ENCODE measurements at regions not wholly inside any gene's neighbourhood (a gene's known extent, or its start where the extent isn't known, plus 50 kb on each side); places are given as distances from the start of the nearest gene placed in this dataset.
A peak's percentile ranks its signal among the peaks of the same experiment; 100 is the strongest.

- Mint-ChIP-seq H3K27ac (no peak overlapping the region), H3K27me3 (no peaks in the 10 kb centered on the region), H3K4me1 (ENCODE audit: low read depth) (peaks cover 72% of the 10 kb centered on the region), H3K4me3 (peak overlapping the region; percentile 8), H3K36me3 (ENCODE audit: low read depth) (peaks cover 5% of the 10 kb centered on the region), H3K9me3 (no peaks in the 10 kb centered on the region)
- DNase-seq, result no peak
These were observed 109.1 kb upstream of the BCAT1 start for GRCh38 chr12:25058012-25058411.

- H3K4me3 Mint-ChIP-seq, result peak overlapping the region; percentile 80
- DNase-seq, result no peak
- H3K4me1 Mint-ChIP-seq (ENCODE audit: low read depth), result peaks cover 75% of the 10 kb centered on the region
- H3K36me3 Mint-ChIP-seq (ENCODE audit: low read depth), result peaks cover 7% of the 10 kb centered on the region
- peak overlapping the region; percentile 84 for H3K27ac Mint-ChIP-seq
- H3K9me3 Mint-ChIP-seq, result no peaks in the 10 kb centered on the region
- no peaks in the 10 kb centered on the region for H3K27me3 Mint-ChIP-seq
These were observed 107.7 kb upstream of the BCAT1 start for GRCh38 chr12:25056486-25057130.

GRCh38 chr12:25056011-25056410 lies 107.1 kb upstream of the BCAT1 start:
- Mint-ChIP-seq H3K4me1 (ENCODE audit: low read depth) (peaks cover 76% of the 10 kb centered on the region), H3K27me3 (no peaks in the 10 kb centered on the region), H3K27ac (peak overlapping the region; percentile 84), H3K4me3 (peak overlapping the region; percentile 80), H3K36me3 (ENCODE audit: low read depth) (peaks cover 7% of the 10 kb centered on the region), H3K9me3 (no peaks in the 10 kb centered on the region)
- no peak for DNase-seq

GRCh38 chr12:25054783-25055144 lies 105.9 kb upstream of the BCAT1 start:
- peak overlapping the region; percentile 80 for H3K4me3 Mint-ChIP-seq
- no peaks in the 10 kb centered on the region for H3K9me3 Mint-ChIP-seq
- peaks cover 72% of the 10 kb centered on the region for H3K4me1 Mint-ChIP-seq (ENCODE audit: low read depth)
- H3K36me3 Mint-ChIP-seq (ENCODE audit: low read depth), result peaks cover 7% of the 10 kb centered on the region
- DNase-seq, result peak; percentile 60
- H3K27me3 Mint-ChIP-seq, result no peaks in the 10 kb centered on the region
- H3K27ac Mint-ChIP-seq, result peak overlapping the region; percentile 84

- Mint-ChIP-seq H3K4me1 (ENCODE audit: low read depth) (peaks cover 72% of the 10 kb centered on the region), H3K4me3 (peak overlapping the region; percentile 80), H3K27me3 (no peaks in the 10 kb centered on the region), H3K9me3 (no peaks in the 10 kb centered on the region), H3K27ac (peak overlapping the region; percentile 84), H3K36me3 (ENCODE audit: low read depth) (peaks cover 7% of the 10 kb centered on the region)
- no peak for DNase-seq
These were observed 105.3 kb upstream of the BCAT1 start for GRCh38 chr12:25054076-25054782.

GRCh38 chr12:25052914-25053211 lies 104.0 kb upstream of the BCAT1 start:
- H3K4me1 Mint-ChIP-seq (ENCODE audit: low read depth), result peaks cover 60% of the 10 kb centered on the region
- peaks cover 7% of the 10 kb centered on the region for H3K36me3 Mint-ChIP-seq (ENCODE audit: low read depth)
- H3K4me3 Mint-ChIP-seq, result peak overlapping the region; percentile 85
- no peaks in the 10 kb centered on the region for H3K27me3 Mint-ChIP-seq
- no peaks in the 10 kb centered on the region for H3K9me3 Mint-ChIP-seq
- H3K27ac Mint-ChIP-seq, result peak overlapping the region; percentile 97
- DNase-seq, result no peak

- Mint-ChIP-seq H3K27me3 (no peaks in the 10 kb centered on the region), H3K4me3 (peak overlapping the region; percentile 85), H3K9me3 (no peaks in the 10 kb centered on the region), H3K27ac (peak overlapping the region; percentile 97), H3K36me3 (ENCODE audit: low read depth) (peaks cover 7% of the 10 kb centered on the region), H3K4me1 (ENCODE audit: low read depth) (peaks cover 54% of the 10 kb centered on the region)
- DNase-seq, result peak; percentile 78
These were observed 103.5 kb upstream of the BCAT1 start for GRCh38 chr12:25052196-25052913.

GRCh38 chr12:25051656-25052195 lies 102.8 kb upstream of the BCAT1 start:
- peaks cover 7% of the 10 kb centered on the region for H3K36me3 Mint-ChIP-seq (ENCODE audit: low read depth)
- peak overlapping the region; percentile 85 for H3K4me3 Mint-ChIP-seq
- H3K9me3 Mint-ChIP-seq, result peaks cover 5% of the 10 kb centered on the region
- H3K4me1 Mint-ChIP-seq (ENCODE audit: low read depth), result peaks cover 50% of the 10 kb centered on the region
- H3K27me3 Mint-ChIP-seq, result no peaks in the 10 kb centered on the region
- DNase-seq, result peak; percentile 58
- peak overlapping the region; percentile 97 for H3K27ac Mint-ChIP-seq

- Mint-ChIP-seq H3K27me3 (no peaks in the 10 kb centered on the region), H3K4me3 (peak overlapping the region; percentile 85), H3K27ac (peak overlapping the region; percentile 97), H3K9me3 (peaks cover 8% of the 10 kb centered on the region), H3K4me1 (ENCODE audit: low read depth) (peaks cover 45% of the 10 kb centered on the region), H3K36me3 (ENCODE audit: low read depth) (peaks cover 7% of the 10 kb centered on the region)
- DNase-seq, result no peak
These were observed 102.3 kb upstream of the BCAT1 start for GRCh38 chr12:25051171-25051570.

GRCh38 chr12:25045869-25046268 lies 97.0 kb upstream of the BCAT1 start:
- Mint-ChIP-seq H3K27me3 (no peaks in the 10 kb centered on the region), H3K36me3 (ENCODE audit: low read depth) (no peaks in the 10 kb centered on the region), H3K4me1 (ENCODE audit: low read depth) (peaks cover 8% of the 10 kb centered on the region), H3K4me3 (no peak overlapping the region), H3K27ac (no peak overlapping the region), H3K9me3 (peaks cover 12% of the 10 kb centered on the region)
- DNase-seq, result no peak

- Mint-ChIP-seq H3K9me3 (peaks cover 4% of the 10 kb centered on the region), H3K36me3 (ENCODE audit: low read depth) (no peaks in the 10 kb centered on the region), H3K4me1 (ENCODE audit: low read depth) (peaks cover 4% of the 10 kb centered on the region), H3K27ac (no peak overlapping the region), H3K27me3 (peaks cover 7% of the 10 kb centered on the region), H3K4me3 (no peak overlapping the region)
- DNase-seq, result no peak
These were observed 92.3 kb upstream of the BCAT1 start for GRCh38 chr12:25041006-25041741.

GRCh38 chr12:25040593-25040992 lies 91.7 kb upstream of the BCAT1 start:
- Mint-ChIP-seq H3K27ac (no peak overlapping the region), H3K4me1 (ENCODE audit: low read depth) (peaks cover 4% of the 10 kb centered on the region), H3K27me3 (peaks cover 7% of the 10 kb centered on the region), H3K9me3 (no peaks in the 10 kb centered on the region), H3K36me3 (ENCODE audit: low read depth) (no peaks in the 10 kb centered on the region), H3K4me3 (no peak overlapping the region)
- DNase-seq, result no peak

- no peak for DNase-seq
- Mint-ChIP-seq H3K4me3 (no peak overlapping the region), H3K36me3 (ENCODE audit: low read depth) (no peaks in the 10 kb centered on the region), H3K4me1 (ENCODE audit: low read depth) (no peaks in the 10 kb centered on the region), H3K27me3 (peaks cover 11% of the 10 kb centered on the region), H3K9me3 (no peaks in the 10 kb centered on the region), H3K27ac (no peak overlapping the region)
These were observed 85.8 kb upstream of the BCAT1 start for GRCh38 chr12:25034676-25035075.

GRCh38 chr12:25025951-25026490 lies 77.1 kb upstream of the BCAT1 start:
- no peak for DNase-seq
- no peaks in the 10 kb centered on the region for H3K4me1 Mint-ChIP-seq (ENCODE audit: low read depth)
- no peaks in the 10 kb centered on the region for H3K9me3 Mint-ChIP-seq
- H3K27ac Mint-ChIP-seq, result no peak overlapping the region
- H3K36me3 Mint-ChIP-seq (ENCODE audit: low read depth), result no peaks in the 10 kb centered on the region
- H3K27me3 Mint-ChIP-seq, result no peaks in the 10 kb centered on the region
- no peak overlapping the region for H3K4me3 Mint-ChIP-seq

Data from activated T-cell treated with anti-CD3 and anti-CD28 coated beads, Interleukin-2, amount 50 U/mL, for 24 hours (primary cell).